ENCODE measurements at regions not wholly inside any gene's neighbourhood (a gene's known extent, or its start where the extent isn't known, plus 50 kb on each side); places are given as distances from the start of the nearest gene placed in this dataset.

DNA sequence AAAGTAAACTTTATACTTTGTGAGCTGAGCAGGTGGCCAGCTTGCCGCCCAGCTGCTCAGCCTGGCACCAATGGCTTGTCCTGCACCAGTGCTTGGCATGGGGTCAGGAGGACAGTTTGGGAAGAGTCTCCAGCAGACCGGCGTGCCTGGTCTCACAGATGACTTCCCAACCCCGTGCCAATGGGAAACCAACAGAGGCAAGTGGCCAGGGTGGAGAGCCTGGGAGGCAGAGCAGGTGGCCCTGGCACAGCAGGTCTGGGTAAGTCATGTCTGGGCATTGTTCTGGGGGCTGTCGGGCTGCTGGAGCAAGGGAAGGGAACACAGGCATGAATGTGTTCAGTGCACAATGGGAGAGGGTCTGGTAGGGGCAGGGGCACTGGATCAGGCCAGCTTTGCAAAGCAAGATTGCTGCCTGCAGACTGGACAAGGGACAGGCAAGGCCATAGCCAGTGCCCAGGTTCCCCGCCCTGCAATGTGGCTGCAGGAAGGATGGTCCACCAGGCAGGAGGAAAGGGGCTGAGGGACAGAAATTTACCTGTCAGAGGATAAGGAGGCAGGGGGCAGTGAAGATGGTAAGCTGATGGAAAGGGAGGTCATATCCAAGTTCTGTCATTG lies 76.2 kb upstream of the ALDH1B1 start:
- DNase-seq, result no peak
- intact Hi-C loops (cut with DNase I), result no loop called here

DNA sequence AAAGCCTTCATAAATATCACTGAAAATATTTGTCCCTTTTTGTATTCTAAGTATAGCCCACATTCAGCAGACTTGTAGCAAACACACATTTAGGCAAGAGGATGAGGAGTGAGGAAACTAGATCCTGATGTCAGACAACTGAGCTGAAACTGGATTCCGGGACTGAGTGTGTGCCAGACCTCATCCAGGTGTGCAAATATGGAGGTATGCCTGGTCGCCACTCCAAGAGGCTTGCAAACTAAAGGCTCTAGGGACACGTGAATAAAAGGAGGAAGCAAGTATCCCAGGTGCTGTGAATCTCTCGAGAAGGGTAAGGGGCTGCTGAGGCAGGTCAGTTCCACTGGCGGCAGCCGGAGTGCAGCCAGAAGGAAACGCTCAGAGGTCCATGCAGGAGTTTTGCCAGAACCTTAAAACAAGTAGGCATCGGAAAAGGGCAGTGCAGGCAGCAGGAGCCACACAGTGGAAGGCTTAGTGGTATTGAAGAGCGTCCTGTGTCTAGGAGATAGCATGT lies 77.4 kb upstream of the ALDH1B1 start:
- intact Hi-C loops (cut with DNase I), result no loop called here
- no peak for DNase-seq

- intact Hi-C loops (cut with DNase I), result no loop called here
- no peak for DNase-seq
These were observed 79.1 kb upstream of the ALDH1B1 start for GRCh38 chr9:38313421-38313820.

DNA sequence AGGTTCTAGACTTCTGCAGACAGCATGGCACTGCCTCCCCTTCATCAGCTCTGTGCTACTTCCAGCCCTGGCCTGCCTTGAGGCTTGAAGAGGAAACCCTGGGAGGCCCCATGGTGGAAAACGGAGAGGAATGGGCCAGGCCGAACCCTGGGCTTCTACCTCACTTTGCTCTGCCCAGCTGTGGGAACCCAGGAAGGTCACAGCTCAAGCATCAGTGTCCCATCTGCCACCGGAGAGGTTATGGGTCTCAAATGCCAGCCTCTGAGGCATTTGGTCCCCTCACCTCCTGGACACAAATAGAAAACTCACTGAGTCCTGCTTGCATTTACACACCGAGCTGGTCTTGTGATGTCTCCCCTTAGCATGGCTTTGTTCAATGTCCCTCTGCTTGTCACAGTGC lies 80.1 kb upstream of the ALDH1B1 start:
- intact Hi-C loops (cut with DNase I), result no loop called here
- no peak for DNase-seq

DNA sequence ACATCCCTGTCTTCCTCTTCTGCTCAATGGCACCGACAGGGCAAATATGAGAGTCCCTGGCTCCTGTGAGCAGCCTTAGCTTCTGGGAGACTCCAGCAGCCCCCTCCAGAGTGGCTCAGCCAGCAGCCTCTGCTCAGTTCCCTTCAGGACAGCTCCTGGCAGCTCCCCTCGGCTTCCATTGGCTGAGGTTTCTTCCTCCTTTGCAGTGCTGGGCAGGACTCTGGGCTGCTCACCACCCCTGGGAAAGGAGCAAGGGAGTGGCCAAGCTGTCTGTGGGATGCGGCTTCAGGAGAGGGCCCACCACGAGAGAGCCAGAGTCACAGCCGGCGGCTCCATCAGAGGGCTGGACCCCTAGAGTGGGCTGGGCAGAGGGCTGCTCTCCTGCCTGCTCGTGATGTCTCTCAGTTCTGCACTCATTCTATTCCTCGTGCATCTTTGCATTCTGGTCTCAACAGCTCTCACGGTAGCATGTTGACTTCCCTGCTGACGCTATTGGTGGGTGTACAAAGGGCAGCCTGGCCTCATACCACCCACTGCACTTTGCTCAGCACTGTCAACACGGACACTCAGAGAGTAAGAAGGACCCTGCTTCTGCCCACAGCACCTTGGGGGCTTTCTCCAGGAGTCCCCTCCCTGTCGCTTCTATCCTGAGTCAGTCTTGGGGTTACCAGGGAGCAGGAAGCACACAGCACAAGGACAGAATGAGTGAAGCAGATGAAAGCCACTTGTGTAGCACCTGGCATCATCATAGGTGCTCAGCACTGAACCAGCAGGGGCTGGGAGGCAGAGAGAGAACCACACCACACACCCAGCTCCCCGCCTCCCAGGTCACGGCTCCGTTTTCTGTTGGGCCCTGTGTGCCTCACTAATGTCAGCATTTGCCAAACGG lies 80.9 kb upstream of the ALDH1B1 start:
- DNase-seq, result no peak

DNA sequence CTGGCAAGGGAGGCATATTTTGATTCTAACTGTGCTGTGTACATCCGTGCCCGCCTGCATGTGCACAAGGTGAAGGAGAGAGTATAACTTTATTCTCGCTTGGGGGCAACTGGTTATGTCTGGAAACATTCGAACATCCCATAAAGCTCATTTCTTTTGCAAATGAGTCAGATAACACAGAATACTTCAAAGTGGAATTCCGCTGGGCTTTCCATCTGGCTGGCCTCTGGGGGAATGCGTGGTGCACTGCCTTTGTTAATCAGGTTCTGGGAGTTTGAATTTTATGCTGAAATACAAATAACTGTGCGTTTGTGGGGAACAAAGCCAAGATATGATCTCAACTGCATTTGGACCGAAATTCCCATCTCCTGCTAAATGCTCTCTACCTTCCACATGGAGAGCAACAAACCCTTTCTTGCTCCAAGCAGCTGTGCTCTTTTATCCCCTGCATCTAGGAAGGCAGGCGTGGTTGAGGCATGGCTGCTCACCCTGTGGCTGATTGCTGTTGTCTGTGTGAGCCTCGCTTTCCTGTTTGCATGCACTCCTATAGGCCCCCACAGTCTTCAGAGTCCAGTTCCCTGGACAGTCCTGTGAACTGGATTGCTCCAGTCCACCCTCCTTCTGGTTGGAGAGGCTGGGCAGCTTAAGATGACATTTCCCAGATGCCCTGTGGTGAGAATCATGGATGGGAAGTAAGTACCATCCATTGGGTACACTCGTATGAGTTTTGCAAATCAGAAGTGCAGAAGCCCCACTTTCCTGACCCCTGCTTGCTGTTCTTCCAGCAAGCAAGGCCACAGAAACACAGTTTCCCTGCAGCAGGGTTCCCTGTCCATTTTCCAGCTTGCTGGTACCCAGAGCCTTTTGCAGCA lies 82.9 kb upstream of the ALDH1B1 start:
- intact Hi-C loops (cut with DNase I), result no loop called here
- DNase-seq, result no peak

More for the DNA sequence above, 80.9 kb upstream of the ALDH1B1 start:
- intact Hi-C loops (cut with DNase I), result no loop called here

- intact Hi-C loops (cut with DNase I), result no loop called here
- no peak for DNase-seq
These were observed 84.4 kb upstream of the ALDH1B1 start for GRCh38 chr9:38308136-38308535.

DNA sequence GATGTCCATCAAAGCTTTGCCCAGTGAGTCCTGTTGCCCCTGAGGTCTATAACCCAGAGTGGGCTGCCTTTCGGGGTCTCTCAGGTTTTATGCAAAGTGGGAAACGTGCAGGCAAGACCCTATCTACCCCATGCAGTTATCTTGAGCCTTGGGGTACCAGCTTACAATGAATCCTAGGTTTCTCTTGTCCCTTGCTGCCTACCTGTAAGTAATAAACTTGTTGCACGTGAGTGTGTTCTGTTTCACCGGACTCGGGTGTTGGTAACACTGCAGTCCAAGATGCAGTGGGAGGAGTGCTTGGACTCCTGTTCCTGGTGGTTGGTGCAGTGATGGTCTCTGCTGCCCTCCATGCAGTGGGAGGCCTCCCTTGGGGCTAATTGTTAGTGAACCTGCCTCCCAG lies 85.6 kb upstream of the ALDH1B1 start:
- intact Hi-C loops (cut with DNase I), result no loop called here

GRCh38 chr9:38305582-38305981 lies 86.9 kb upstream of the ALDH1B1 start:
- intact Hi-C loops (cut with DNase I), result no loop called here
- no peak for DNase-seq

More for the DNA sequence above, 85.6 kb upstream of the ALDH1B1 start:
- DNase-seq, result no peak

- DNase-seq, result no peak
- intact Hi-C loops (cut with DNase I), result no loop called here
These were observed 91.0 kb upstream of the ALDH1B1 start for GRCh38 chr9:38301376-38302106.

- DNase-seq, result no peak
- intact Hi-C loops (cut with DNase I), result loop anchor here (10.0 kb wide), 1 partner anchor 175 kb away; no protein-coding TSS in a partner anchor
These were observed 92.6 kb upstream of the ALDH1B1 start for GRCh38 chr9:38299856-38300255.

- intact Hi-C loops (cut with DNase I), result loop anchor here (10.0 kb wide), 1 partner anchor 174 kb away; no protein-coding TSS in a partner anchor
- no peak for DNase-seq
These were observed 93.6 kb upstream of the ALDH1B1 start for GRCh38 chr9:38298904-38299303.

- intact Hi-C loops (cut with DNase I), result loop anchor here (10.0 kb wide), 1 partner anchor 174 kb away; no protein-coding TSS in a partner anchor
These were observed 94.0 kb upstream of the ALDH1B1 start for GRCh38 chr9:38298503-38298902.

DNA sequence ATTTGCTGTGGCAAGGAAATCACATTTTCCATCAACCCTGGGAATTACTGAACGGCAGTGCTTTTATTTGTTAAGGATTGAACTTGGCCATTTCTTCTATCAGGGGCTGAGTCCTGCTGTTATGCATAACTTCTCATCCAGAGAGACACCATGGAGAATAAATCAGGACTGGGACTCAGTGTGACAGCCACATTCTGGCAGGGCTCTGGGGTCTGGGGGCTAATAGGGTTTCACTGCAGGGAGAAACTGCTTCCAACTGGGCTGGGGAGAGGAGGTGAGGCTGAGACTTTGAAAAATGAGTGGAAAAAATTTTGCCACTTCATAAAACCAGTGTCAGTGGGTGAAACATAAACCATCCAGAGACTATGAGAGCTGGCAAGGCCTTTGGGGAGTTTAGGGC lies 95.7 kb upstream of the ALDH1B1 start:
- intact Hi-C loops (cut with DNase I), result loop anchor here (10.0 kb wide), 1 partner anchor 172 kb away; no protein-coding TSS in a partner anchor
- DNase-seq, result no peak

More at GRCh38 chr9:38298503-38298902, 94.0 kb upstream of the ALDH1B1 start:
- peak in 1 of 10 donors; percentile 27 for DNase-seq

DNA sequence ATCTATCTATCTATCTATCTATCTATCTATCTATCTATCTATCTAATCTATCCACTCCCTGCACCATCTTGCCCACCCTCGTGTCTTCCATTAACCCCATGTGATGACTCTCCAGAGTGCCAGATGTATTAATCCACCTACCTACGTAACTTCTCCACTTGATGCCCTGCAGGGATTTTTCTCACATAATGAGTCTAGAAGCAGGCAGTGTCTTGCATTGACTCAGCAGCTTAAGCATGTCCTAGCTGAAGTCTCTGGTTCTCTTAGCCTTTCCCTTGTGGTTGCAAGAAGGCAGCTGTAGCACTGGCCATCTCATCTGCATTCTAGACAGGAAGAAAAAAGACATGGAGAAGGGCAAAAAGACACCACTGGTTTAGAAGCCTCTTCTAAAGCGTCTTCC lies 96.7 kb upstream of the ALDH1B1 start:
- DNase-seq, result no peak
- intact Hi-C loops (cut with DNase I), result loop anchor here (10.0 kb wide), 1 partner anchor 171 kb away; no protein-coding TSS in a partner anchor

DNA sequence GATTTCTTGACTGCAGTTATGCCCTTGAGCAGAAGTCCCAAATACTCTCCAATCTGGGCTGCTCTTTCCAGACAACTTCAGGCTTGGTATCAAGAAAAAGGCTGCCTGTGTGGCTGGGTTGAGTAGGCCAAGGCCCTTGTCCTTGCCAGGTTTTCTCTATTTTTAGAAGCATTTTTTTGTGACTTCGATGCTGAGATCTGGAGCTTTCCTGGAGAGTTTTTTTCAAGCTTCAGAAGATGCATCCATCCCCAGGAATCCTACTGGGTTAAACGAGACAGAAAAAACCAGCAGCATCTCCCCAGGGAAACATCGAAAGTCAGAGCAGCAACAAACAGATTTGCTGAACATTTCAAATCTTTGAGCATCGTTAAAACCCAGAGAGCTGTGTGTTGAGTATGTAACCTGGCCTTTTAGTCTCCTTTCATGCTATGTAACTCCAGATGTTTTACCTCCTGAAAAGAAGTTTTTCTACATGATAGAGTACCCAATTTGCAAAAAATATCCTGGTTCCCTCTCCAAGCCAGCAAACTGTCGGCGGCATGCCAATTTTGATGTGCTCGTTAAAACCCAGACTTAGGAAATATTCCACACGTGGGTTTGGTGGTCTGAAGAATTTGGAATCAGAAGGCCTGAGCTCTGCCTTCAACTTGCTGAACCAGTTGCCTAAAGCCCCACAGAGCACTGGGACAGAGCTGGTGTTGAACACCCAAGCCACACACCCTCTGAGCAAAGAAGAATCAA lies 98.1 kb upstream of the ALDH1B1 start:
- DNase-seq, result no peak
- intact Hi-C loops (cut with DNase I), result loop anchor here (10.0 kb wide), 1 partner anchor 170 kb away; no protein-coding TSS in a partner anchor

DNA sequence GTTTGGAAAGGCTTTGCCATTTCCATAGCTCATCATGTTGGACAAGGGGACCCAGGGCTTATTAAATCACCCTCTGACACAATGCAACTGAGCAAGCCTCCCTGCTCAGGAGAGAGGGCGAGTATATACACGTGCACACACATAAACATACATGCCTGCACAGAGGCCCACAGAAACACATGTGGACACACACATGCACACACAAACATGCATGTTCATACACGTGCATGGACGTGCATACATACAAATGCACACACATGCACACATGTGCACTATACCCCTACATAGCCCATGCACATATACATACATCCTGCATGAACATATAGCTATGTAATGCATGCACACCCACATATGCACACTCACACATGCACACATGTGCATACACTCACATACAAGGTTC lies 99.5 kb upstream of the ALDH1B1 start:
- no peak for DNase-seq
- intact Hi-C loops (cut with DNase I), result loop anchor here (10.0 kb wide), 1 partner anchor 168 kb away; no protein-coding TSS in a partner anchor

DNA sequence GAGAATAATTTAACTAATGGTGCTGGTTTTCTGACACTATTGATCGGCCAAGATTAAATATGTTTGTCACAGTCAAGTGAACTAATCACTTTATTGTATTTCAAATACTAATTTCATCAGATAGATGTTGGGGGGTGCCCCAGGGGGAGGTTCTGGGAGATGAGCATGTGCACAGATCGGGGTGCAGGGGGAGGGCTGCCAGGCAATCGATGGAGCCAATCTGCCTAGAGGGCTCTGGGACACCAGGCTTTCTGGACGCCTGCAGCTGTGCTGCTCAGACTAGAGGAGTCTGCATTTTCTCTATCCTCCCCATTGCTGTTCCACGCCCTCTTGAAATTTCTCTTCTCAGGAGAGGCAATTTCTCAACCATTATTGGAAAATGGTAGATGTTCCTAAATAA lies 100.0 kb upstream of the ALDH1B1 start:
- intact Hi-C loops (cut with DNase I), result loop anchor here (10.0 kb wide), 1 partner anchor 168 kb away; no protein-coding TSS in a partner anchor
- no peak for DNase-seq

DNA sequence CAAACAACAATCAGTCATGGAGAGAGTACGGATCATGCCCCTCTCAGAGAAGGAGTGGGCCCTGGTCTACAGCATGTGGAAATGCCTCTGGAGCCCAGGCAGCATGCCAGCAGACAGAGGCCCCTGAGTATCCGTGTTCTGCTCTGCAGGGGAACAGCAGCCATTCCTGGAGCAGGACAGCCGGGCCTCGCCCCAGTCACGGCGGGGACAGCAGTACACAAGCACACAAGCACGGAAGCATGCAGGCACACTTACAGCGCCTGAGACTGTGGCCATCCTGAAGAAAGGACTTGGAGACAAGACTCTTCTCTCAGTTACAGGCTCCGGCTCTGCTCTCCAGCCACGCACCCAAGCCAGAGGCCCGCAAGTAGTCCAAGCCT lies 102.6 kb upstream of the ALDH1B1 start:
- intact Hi-C loops (cut with DNase I), result loop anchor here (10.0 kb wide), 1 partner anchor 165 kb away; no protein-coding TSS in a partner anchor
- no peak for DNase-seq

All from posterior cingulate gyrus (tissue), 11 donors.